GM21526 (cell line): ENCODE measurements at regions not wholly inside any gene's neighbourhood (a gene's known extent, or its start where the extent isn't known, plus 50 kb on each side); places are given as distances from the start of the nearest gene placed in this dataset.

Experiments
- ATAC-seq: cut with Tn5 transposase; IDR thresholded peaks from one replicate; pipeline ENCODE4 v1.9.1; 2021; ENCODE audit warnings: moderate library complexity; ENCODE audit not compliant: unreplicated experiment, low FRiP score

- ATAC-seq = no peak
Observed at GRCh38 chr1:218573925-218574324, 228.8 kb downstream of the TGFB2 start.

GRCh38 chr1:218575079-218575478, 229.9 kb downstream of the TGFB2 start:
- no peak for ATAC-seq

- no peak for ATAC-seq
Observed at GRCh38 chr1:218575856-218576255, 230.7 kb downstream of the TGFB2 start.

GRCh38 chr1:218582646-218583045, 237.5 kb downstream of the TGFB2 start:
- ATAC-seq = no peak

- ATAC-seq = no peak
Observed at GRCh38 chr1:218584418-218585155, 239.5 kb downstream of the TGFB2 start.

GRCh38 chr1:218585511-218586184, 240.5 kb downstream of the TGFB2 start:
- ATAC-seq = no peak

GRCh38 chr1:218587900-218588299, 242.8 kb downstream of the TGFB2 start:
- no peak for ATAC-seq

GRCh38 chr1:218588540-218589172, 243.5 kb downstream of the TGFB2 start:
- ATAC-seq = no peak

- no peak for ATAC-seq
Observed at GRCh38 chr1:218589487-218589886, 244.4 kb downstream of the TGFB2 start.

GRCh38 chr1:218591966-218592365, 246.8 kb downstream of the TGFB2 start:
- ATAC-seq = no peak

- no peak for ATAC-seq
Observed at GRCh38 chr1:218592688-218593087, 247.6 kb downstream of the TGFB2 start.

- no peak for ATAC-seq
Observed at GRCh38 chr1:218600968-218601367, 255.8 kb downstream of the TGFB2 start.

- ATAC-seq = no peak
Observed at GRCh38 chr1:218604217-218604616, 259.1 kb downstream of the TGFB2 start.

- no peak for ATAC-seq
Observed at GRCh38 chr1:218611916-218612585, 266.9 kb downstream of the TGFB2 start.

GRCh38 chr1:218613105-218613504, 268.0 kb downstream of the TGFB2 start:
- ATAC-seq = no peak

- ATAC-seq = no peak
Observed at GRCh38 chr1:218614031-218614430, 268.9 kb downstream of the TGFB2 start.

GRCh38 chr1:218616681-218617080, 271.5 kb downstream of the TGFB2 start:
- ATAC-seq = no peak

GRCh38 chr1:218617986-218618385, 272.9 kb downstream of the TGFB2 start:
- ATAC-seq = no peak

- ATAC-seq = no peak
Observed at GRCh38 chr1:218620956-218621355, 275.8 kb downstream of the TGFB2 start.

GRCh38 chr1:218624052-218624451, 278.9 kb downstream of the TGFB2 start:
- ATAC-seq = no peak

- no peak for ATAC-seq
Observed at GRCh38 chr1:218625393-218625792, 280.3 kb downstream of the TGFB2 start.
